H9 (cell line): ENCODE measurements at regions not wholly inside any gene's neighbourhood (a gene's known extent, or its start where the extent isn't known, plus 50 kb on each side); places are given as distances from the start of the nearest gene placed in this dataset.

ENCODE experiments used
- DNase-seq: peaks from one replicate; pipeline ENCODE4 v3.0.0-alpha.2; 2017
- H2AFZ ChIP-seq: one replicate; pipeline ENCODE4 v1.6.1; 2013; ENCODE audit warnings: mild to moderate bottlenecking, low read length, control low read depth, moderate library complexity
- H2AK5ac ChIP-seq: 2 replicates; pipeline ENCODE4 v1.6.1; 2013; ENCODE audit warnings: low read length, control low read depth, mixed read lengths; ENCODE audit not compliant: insufficient read length
- H2BK120ac ChIP-seq: one replicate; pipeline ENCODE4 v1.6.1; 2013; ENCODE audit warnings: low read depth, mild to moderate bottlenecking, low read length, control low read depth, inconsistent platforms; ENCODE audit not compliant: poor library complexity, severe bottlenecking
- H2BK12ac ChIP-seq: 2 replicates; pipeline ENCODE4 v1.6.1; 2013; ENCODE audit warnings: low read length, control low read depth, mixed read lengths, low read depth; ENCODE audit not compliant: insufficient read length
- H2BK15ac ChIP-seq: 2 replicates; pipeline ENCODE4 v1.6.1; 2013; ENCODE audit warnings: low read depth, low read length, control low read depth
- H2BK20ac ChIP-seq: one replicate; pipeline ENCODE4 v1.6.1; 2013; ENCODE audit warnings: low read depth, mild to moderate bottlenecking, low read length, control low read depth, inconsistent platforms; ENCODE audit not compliant: poor library complexity, severe bottlenecking
- H2BK5ac ChIP-seq: 2 replicates; pipeline ENCODE4 v1.6.1; 2013; ENCODE audit warnings: low read length, control low read depth, mixed read lengths; ENCODE audit not compliant: insufficient read length
- H3K14ac ChIP-seq: 2 replicates; pipeline ENCODE4 v1.6.1; 2013; ENCODE audit warnings: low read length, control low read depth; ENCODE audit not compliant: insufficient read depth
- H3K18ac ChIP-seq: 2 replicates; pipeline ENCODE4 v1.6.1; 2013; ENCODE audit warnings: low read depth, mild to moderate bottlenecking, mixed read lengths, low read length, control low read depth; ENCODE audit not compliant: insufficient read length
- H3K23ac ChIP-seq: 2 replicates; pipeline ENCODE4 v1.6.1; 2013; ENCODE audit warnings: low read length, control low read depth, mixed read lengths, low read depth; ENCODE audit not compliant: insufficient read length
- H3K23me2 ChIP-seq: 2 replicates; pipeline ENCODE4 v1.6.1; 2013; ENCODE audit warnings: low read depth, mild to moderate bottlenecking, mixed read lengths, low read length, control low read depth; ENCODE audit not compliant: insufficient read length, poor library complexity, severe bottlenecking
- H3K27ac ChIP-seq: 2 replicates; pipeline ENCODE4 v1.5.1; 2013; ENCODE audit warnings: low read length, control low read depth, mixed read lengths, low read depth; ENCODE audit not compliant: insufficient read length
- H3K27me3 ChIP-seq: 2 replicates; pipeline ENCODE4 v1.6.1; 2013; ENCODE audit warnings: low read length, control low read depth, inconsistent platforms; ENCODE audit not compliant: insufficient read depth
- H3K4ac ChIP-seq: 2 replicates; pipeline ENCODE4 v1.6.1; 2013; ENCODE audit warnings: low read depth, mild to moderate bottlenecking, control low read depth, inconsistent platforms, low read length, moderate library complexity
- H3K4me1 ChIP-seq: 2 replicates; pipeline ENCODE4 v1.6.1; 2013; ENCODE audit warnings: low read length, control low read depth, inconsistent platforms; ENCODE audit not compliant: insufficient read depth
- H3K4me2 ChIP-seq: 2 replicates; pipeline ENCODE4 v1.6.1; 2013; ENCODE audit warnings: low read length, control low read depth, mixed read lengths; ENCODE audit not compliant: insufficient read length, insufficient read depth
- H3K56ac ChIP-seq: 2 replicates; pipeline ENCODE4 v1.6.1; 2013; ENCODE audit warnings: low read depth, mild to moderate bottlenecking, mixed read lengths, low read length, control low read depth; ENCODE audit not compliant: insufficient read length
- H3K79me1 ChIP-seq: 2 replicates; pipeline ENCODE4 v1.6.1; 2013; ENCODE audit warnings: low read depth, mild to moderate bottlenecking, moderate library complexity, low read length, control low read depth, inconsistent platforms; ENCODE audit not compliant: insufficient read depth, poor library complexity, severe bottlenecking
- H3K79me2 ChIP-seq: 2 replicates; pipeline ENCODE4 v1.6.1; 2013; ENCODE audit warnings: low read length, control low read depth, inconsistent platforms; ENCODE audit not compliant: insufficient read depth
- H3K9ac ChIP-seq: 2 replicates; pipeline ENCODE4 v1.6.1; 2013; ENCODE audit warnings: low read length, control low read depth, mixed read lengths; ENCODE audit not compliant: insufficient read length; ENCODE audit errors: extremely low read depth
- H3K9me3 ChIP-seq: one replicate; pipeline ENCODE4 v1.6.1; 2013; ENCODE audit warnings: low read depth, low read length, inconsistent platforms; ENCODE audit not compliant: control insufficient read depth
- H3T11ph ChIP-seq: one replicate; pipeline ENCODE4 v1.6.1; 2013; ENCODE audit warnings: mild to moderate bottlenecking, low read length, control low read depth, inconsistent platforms
- H4K20me1 ChIP-seq: one replicate; pipeline ENCODE4 v1.6.1; 2013; ENCODE audit not compliant: control insufficient read depth, insufficient read length, insufficient read depth
- H4K5ac ChIP-seq: 2 replicates; pipeline ENCODE4 v1.6.1; 2013; ENCODE audit warnings: low read depth, mild to moderate bottlenecking, mixed read lengths, low read length, control low read depth; ENCODE audit not compliant: insufficient read length
- H4K8ac ChIP-seq: replicated peaks from 2 replicates; pipeline ENCODE4 v1.6.1; 2013; ENCODE audit warnings: low read length, control low read depth, mixed read lengths, low read depth; ENCODE audit not compliant: insufficient read length
- H4K91ac ChIP-seq: 2 replicates; pipeline ENCODE4 v1.6.1; 2013; ENCODE audit warnings: low read depth, mild to moderate bottlenecking, moderate library complexity, mixed read lengths, low read length, control low read depth; ENCODE audit not compliant: insufficient read length
- H3K27ac Mint-ChIP-seq, 3 experiments: 2 replicates in 2 of 3; 3 replicates in 1 of 3; pipeline ENCODE4 v1.8.0; 2020 to 2021; ENCODE audit warnings: mixed read lengths in 3 of 3, mild to moderate bottlenecking in 1 of 3, moderate library complexity in 1 of 3
- H3K27me3 Mint-ChIP-seq: 2 replicates; pipeline ENCODE4 v1.8.0; 2021; ENCODE audit warnings: low read depth, mild to moderate bottlenecking, moderate library complexity, mixed read lengths
- H3K36me3 Mint-ChIP-seq, 3 experiments: 2 replicates in 2 of 3; 3 replicates in 1 of 3; pipeline ENCODE4 v1.8.0; 2020 to 2021; ENCODE audit warnings: low read depth in 3 of 3, mixed read lengths in 3 of 3; ENCODE audit not compliant: insufficient read depth in 1 of 3
- H3K4me1 Mint-ChIP-seq, 2 experiments: 2 replicates each; pipeline ENCODE4 v1.8.0; 2020; ENCODE audit warnings: mixed read lengths in 2 of 2
- H3K4me3 Mint-ChIP-seq, 2 experiments: 2 replicates in 1 of 2; 3 replicates in 1 of 2; pipeline ENCODE4 v1.8.0; 2020 to 2021; ENCODE audit warnings: mild to moderate bottlenecking in 2 of 2, mixed read lengths in 2 of 2, moderate library complexity in 1 of 2
- H3K9me3 Mint-ChIP-seq, 2 experiments: 2 replicates in 1 of 2; 3 replicates in 1 of 2; pipeline ENCODE4 v1.8.0; 2020; ENCODE audit warnings: mild to moderate bottlenecking in 2 of 2, mixed read lengths in 2 of 2, moderate library complexity in 1 of 2
- WGBS: extraction: QIAGEN DNeasy Blood & Tissue Kit; methylation state at CpG from one replicate; pipeline ENCODE4 v1.1.7; 2013; ENCODE audit warnings: missing lambda C conversion rate, low lambda C conversion rate, mixed read lengths; ENCODE audit not compliant: insufficient read length; ENCODE audit errors: extremely low coverage; 5-methylcytosine and 5-hydroxymethylcytosine counted together
- TF ChIP-seq, protein P1 (sequence below): fragments of 200-600 bp; sonication (generic); conservative IDR thresholded peaks from 3 replicates; pipeline ENCODE4 v1.8.0; 2021; ENCODE audit warnings: antibody characterized with exemption, mild to moderate bottlenecking

DNA sequence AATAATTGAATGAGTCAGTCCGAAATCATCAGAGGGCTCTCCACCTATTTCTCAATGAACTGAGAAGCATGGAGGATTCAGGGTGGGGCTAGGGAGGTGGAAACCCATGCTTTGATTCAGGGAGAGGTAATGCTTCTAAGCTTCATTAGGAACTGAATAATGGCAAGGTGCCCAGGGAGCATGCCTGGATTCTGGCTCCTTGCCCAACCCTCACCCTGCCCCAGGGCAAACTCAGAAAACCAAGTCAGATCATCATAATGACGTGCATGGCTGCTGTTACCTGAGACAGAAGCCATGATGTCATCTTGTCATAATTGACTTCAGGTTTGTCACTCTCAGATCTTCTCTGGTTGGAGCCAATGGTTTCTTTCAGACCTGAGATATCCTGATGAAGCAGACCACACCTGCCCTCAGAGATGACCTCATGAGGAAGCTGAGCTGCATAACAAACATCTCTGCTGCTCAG, 199.6 kb downstream of the SYK start:
- Mint-ChIP-seq H3K27me3 (no peaks in the 10 kb centered on the region; the same call in 1 of the 2 replicates), H3K4me3 (no peak overlapping the region), H3K4me1 (peaks cover 4 to 7% of the 10 kb centered on the region in 2 experiments), H3K36me3 (peaks cover 5 to 16% (median 7%) of the 10 kb centered on the region in 3 experiments; a peak in 6 of 7 replicates), H3K27ac (no peak overlapping the region), H3K9me3 (peaks cover 13 to 23% of the 10 kb centered on the region in 2 experiments)
- H3K4me2 ChIP-seq, result no peak overlapping the region
- peaks cover 5% of the 10 kb centered on the region for H3K9me3 ChIP-seq
- no peak overlapping the region for H2AFZ ChIP-seq
- H2BK12ac ChIP-seq, result no peak overlapping the region
- no peak overlapping the region for H3K27ac ChIP-seq
- H3K79me1 ChIP-seq, result no peaks in the 10 kb centered on the region
- H2BK15ac ChIP-seq, result no peak overlapping the region
- H3K56ac ChIP-seq, result no peak overlapping the region
- no peak for DNase-seq
- H3K14ac ChIP-seq, result no peak overlapping the region
- H4K8ac ChIP-seq, result no peak overlapping the region
- H3K18ac ChIP-seq, result no peak overlapping the region
- WGBS, result no CpG with 5 or more reads among the region's 2 CpGs
- H3K23me2 ChIP-seq, result no peaks in the 10 kb centered on the region
- H4K91ac ChIP-seq, result no peak overlapping the region
- no peak overlapping the region for H2BK120ac ChIP-seq
- no peak overlapping the region for H3K23ac ChIP-seq
- H2BK20ac ChIP-seq, result no peak overlapping the region
- H3K4ac ChIP-seq, result no peak overlapping the region
- no peak overlapping the region for H3T11ph ChIP-seq
- no peaks in the 10 kb centered on the region for H3K79me2 ChIP-seq
- H3K27me3 ChIP-seq, result no peaks in the 10 kb centered on the region
- H4K5ac ChIP-seq, result no peak overlapping the region
- H4K20me1 ChIP-seq, result no peaks in the 10 kb centered on the region
- H2BK5ac ChIP-seq, result no peak overlapping the region
- no peak overlapping the region for H2AK5ac ChIP-seq
- TF ChIP-seq, protein P1, sequence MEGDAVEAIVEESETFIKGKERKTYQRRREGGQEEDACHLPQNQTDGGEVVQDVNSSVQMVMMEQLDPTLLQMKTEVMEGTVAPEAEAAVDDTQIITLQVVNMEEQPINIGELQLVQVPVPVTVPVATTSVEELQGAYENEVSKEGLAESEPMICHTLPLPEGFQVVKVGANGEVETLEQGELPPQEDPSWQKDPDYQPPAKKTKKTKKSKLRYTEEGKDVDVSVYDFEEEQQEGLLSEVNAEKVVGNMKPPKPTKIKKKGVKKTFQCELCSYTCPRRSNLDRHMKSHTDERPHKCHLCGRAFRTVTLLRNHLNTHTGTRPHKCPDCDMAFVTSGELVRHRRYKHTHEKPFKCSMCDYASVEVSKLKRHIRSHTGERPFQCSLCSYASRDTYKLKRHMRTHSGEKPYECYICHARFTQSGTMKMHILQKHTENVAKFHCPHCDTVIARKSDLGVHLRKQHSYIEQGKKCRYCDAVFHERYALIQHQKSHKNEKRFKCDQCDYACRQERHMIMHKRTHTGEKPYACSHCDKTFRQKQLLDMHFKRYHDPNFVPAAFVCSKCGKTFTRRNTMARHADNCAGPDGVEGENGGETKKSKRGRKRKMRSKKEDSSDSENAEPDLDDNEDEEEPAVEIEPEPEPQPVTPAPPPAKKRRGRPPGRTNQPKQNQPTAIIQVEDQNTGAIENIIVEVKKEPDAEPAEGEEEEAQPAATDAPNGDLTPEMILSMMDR, result no peak
- no peaks in the 10 kb centered on the region for H3K4me1 ChIP-seq
- no peak overlapping the region for H3K9ac ChIP-seq
